LoVo (cell line): ENCODE measurements at regions not wholly inside any gene's neighbourhood (a gene's known extent, or its start where the extent isn't known, plus 50 kb on each side); places are given as distances from the start of the nearest gene placed in this dataset.
A peak's percentile ranks its signal among the peaks of the same experiment; 100 is the strongest.

Experiments
- DNase-seq: peaks from one replicate; pipeline ENCODE4 v3.0.0-alpha.2; 2016; ENCODE audit warnings: low spot score

GRCh38 chr17:413016-413350, 60.4 kb upstream of the RPH3AL start:
- DNase-seq = no peak

GRCh38 chr17:412211-413015, 59.8 kb upstream of the RPH3AL start:
- peak; percentile 37 for DNase-seq

GRCh38 chr17:411421-412120, 59.0 kb upstream of the RPH3AL start:
- DNase-seq = no peak

GRCh38 chr17:410543-411401, 58.2 kb upstream of the RPH3AL start:
- peak; percentile 2 for DNase-seq

- DNase-seq = peak; percentile 100
Measured at GRCh38 chr17:409848-410542, 57.4 kb upstream of the RPH3AL start.

GRCh38 chr17:409308-409847, 56.8 kb upstream of the RPH3AL start:
- no peak for DNase-seq

- no peak for DNase-seq
Measured at GRCh38 chr17:404703-405102, 52.1 kb upstream of the RPH3AL start.
